K562 (cell line): ENCODE measurements at regions not wholly inside any gene's neighbourhood (a gene's known extent, or its start where the extent isn't known, plus 50 kb on each side); places are given as distances from the start of the nearest gene placed in this dataset.

Experiments used
- KLF6 ChIP-seq: fragments of 250-450 bp; sonication (Bioruptor Pico); IDR thresholded peaks from 2 replicates; pipeline ENCODE4 v1.4.0; 2020; ENCODE audit warnings: mild to moderate bottlenecking, moderate library complexity, borderline replicate concordance
- RB1 ChIP-seq: fragments of 450-650 bp; IDR thresholded peaks from 2 replicates; pipeline ENCODE4 v1.6.1; 2017; ENCODE audit warnings: low read depth, mild to moderate bottlenecking
- RUNX1 ChIP-seq: sonication (generic); IDR thresholded peaks from 2 replicates; pipeline ENCODE4 v1.6.1; 2016; ENCODE audit warnings: antibody characterized with exemption, low read depth
- ZNF174 ChIP-seq: fragments of 250-450 bp; sonication (Bioruptor Pico); IDR thresholded peaks from 2 replicates; pipeline ENCODE4 v1.4.0; 2020; ENCODE audit warnings: mild to moderate bottlenecking
- ZNF407 ChIP-seq: fragments of 450-650 bp; IDR thresholded peaks from 2 replicates; pipeline ENCODE4 v1.6.1; 2016; ENCODE audit warnings: low read depth
- TF ChIP-seq, protein P1 (sequence below): fragments of 250-450 bp; sonication (Bioruptor Pico); IDR thresholded peaks from 2 replicates; pipeline ENCODE4 v1.5.0; 2021; ENCODE audit warnings: mild to moderate bottlenecking, borderline replicate concordance

DNA sequence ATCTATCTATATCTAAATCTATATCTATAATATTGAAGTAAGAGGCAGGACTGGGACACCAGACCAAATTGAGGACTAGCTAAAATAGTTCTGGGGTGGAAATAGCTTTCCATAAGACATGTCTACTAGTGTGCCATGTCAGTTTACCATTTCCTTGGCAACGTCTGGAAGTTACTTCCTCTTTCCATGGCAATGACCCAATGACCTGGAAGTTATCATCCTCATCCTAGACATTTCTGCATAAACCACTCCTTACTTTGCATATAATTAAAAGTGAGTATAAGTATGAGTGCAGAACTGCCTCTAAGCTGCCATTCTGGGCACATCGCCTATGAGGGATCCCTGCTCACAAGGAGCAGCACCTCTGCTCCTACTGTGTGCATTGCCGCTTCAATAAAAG is 734.0 kb upstream of the GCFC2 start (continued):
- TF ChIP-seq, protein P1, sequence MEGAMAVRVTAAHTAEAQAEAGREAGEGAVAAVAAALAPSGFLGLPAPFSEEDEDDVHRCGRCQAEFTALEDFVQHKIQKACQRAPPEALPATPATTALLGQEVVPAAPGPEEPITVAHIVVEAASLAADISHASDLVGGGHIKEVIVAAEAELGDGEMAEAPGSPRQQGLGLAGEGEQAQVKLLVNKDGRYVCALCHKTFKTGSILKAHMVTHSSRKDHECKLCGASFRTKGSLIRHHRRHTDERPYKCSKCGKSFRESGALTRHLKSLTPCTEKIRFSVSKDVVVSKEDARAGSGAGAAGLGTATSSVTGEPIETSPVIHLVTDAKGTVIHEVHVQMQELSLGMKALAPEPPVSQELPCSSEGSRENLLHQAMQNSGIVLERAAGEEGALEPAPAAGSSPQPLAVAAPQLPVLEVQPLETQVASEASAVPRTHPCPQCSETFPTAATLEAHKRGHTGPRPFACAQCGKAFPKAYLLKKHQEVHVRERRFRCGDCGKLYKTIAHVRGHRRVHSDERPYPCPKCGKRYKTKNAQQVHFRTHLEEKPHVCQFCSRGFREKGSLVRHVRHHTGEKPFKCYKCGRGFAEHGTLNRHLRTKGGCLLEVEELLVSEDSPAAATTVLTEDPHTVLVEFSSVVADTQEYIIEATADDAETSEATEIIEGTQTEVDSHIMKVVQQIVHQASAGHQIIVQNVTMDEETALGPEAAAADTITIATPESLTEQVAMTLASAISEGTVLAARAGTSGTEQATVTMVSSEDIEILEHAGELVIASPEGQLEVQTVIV (CRISPR knock-in tag) = no peak
- TF ChIP-seq KLF6 (CRISPR knock-in tag) (no peak), ZNF407 (no peak), ZNF174 (CRISPR knock-in tag) (no peak), RB1 (no peak), RUNX1 (no peak)
